HS-27A (cell line): ENCODE measurements at regions not wholly inside any gene's neighbourhood (a gene's known extent, or its start where the extent isn't known, plus 50 kb on each side); places are given as distances from the start of the nearest gene placed in this dataset.
"Not testable (repeated sequence)": the region's sequence is repeated elsewhere in the genome, so short reads cannot be mapped to it uniquely, and the experiment has no call there.

Source experiments
- DNase-seq: peaks from one replicate; pipeline ENCODE4 v3.0.0-alpha.2; 2012; ENCODE audit warnings: low read depth, missing footprints

DNA sequence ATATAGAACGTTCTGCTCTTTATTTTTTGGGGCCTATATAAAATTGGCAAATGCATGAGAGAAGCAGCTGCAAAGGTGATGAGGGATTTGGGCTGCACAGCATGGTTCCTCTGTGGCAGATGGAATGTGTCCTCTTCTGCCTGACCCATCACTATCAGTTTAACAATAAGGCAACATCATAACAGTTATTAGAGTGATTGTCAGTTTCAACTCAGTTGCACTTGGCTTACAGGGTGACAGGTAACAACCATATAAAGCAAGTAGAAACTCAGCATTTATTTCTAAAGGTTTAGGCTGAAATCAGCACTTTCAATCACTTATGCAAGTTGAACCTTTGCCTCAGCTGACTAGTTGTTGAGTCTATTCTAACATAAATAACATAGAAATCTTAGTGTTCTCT, 935.4 kb upstream of the CHORDC1 start:
- DNase-seq: no peak

- no peak for DNase-seq
Measured at GRCh38 chr11:91156041-91156440, 933.2 kb upstream of the CHORDC1 start.

- no peak for DNase-seq
Measured at GRCh38 chr11:91147885-91148284, 925.0 kb upstream of the CHORDC1 start.

DNA sequence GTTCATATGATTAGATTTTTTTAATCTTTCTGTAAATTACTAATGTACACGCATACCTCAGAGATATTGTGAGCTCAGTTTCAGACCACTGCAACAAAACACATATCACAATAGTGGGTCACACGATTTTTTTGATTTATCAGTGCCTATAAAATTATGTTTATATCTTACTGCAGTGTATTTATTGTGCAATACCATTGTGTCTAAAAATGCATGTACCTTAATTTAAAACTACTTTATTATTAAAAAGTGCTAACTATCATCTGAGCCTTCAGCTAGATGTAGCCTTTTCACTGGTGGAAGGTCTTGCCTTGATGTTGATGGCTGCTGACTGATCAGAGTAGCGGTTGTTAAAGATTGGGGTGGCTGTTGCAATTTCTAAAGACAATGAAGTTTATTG, 918.8 kb upstream of the CHORDC1 start:
- DNase-seq: no peak

DNA sequence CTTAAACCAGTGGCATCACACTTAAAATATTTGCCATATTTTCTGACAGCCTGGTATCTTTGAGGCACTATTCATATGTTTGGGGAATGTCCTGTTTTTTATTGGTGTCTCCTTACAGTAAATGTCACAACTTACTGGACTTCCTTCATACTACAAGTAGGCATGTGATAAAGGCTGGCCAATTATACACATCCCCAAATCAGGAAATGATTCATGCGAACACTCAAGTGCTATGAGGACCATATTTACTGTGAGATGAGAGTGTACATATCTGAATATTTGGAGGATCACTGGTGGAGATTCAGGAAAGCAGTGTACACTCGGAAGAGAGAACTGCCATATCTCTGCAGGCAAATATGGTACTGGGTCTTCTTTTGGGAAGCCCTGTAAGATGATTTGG, 913.8 kb upstream of the CHORDC1 start:
- DNase-seq: no peak

DNA sequence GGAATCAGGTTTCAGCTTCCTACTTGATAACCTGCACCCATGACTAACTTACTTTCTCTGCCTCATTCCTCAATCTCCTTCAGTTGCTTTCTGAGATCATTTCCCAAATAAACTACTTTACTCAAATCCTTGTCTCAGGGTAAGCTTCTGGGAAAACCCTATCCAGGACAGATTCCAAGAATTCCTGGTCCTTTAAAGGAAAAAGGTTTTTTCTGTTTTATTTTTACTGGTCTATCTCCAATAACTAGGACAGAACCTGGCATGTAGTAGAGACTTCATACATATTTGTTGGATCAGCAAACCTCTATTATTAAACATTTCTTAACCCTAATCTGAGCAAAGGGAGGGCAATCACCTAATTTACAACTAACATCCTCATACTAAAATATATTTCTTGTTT, 910.5 kb upstream of the CHORDC1 start:
- peak; percentile 14 for DNase-seq

DNA sequence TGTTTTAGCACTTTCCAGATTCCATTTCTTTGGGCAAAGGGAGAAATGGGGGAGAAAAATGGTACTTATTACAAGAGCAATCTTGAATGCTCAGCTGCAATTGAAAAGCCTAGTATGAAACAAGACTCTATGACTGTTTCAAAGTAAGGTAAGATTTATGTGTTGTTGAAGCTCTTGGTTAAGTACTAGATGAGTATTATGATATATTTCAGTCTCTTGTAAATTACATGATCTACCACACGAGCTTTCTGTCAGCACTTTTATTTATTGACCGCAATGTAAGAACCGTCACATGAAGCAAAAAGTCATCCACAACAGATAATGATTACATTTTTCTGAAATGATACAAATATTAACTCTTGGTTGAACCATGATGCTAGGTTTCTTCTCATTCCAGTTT, 906.7 kb upstream of the CHORDC1 start:
- no peak for DNase-seq

- no peak for DNase-seq
Measured at GRCh38 chr11:91124363-91124762, 901.5 kb upstream of the CHORDC1 start.

DNA sequence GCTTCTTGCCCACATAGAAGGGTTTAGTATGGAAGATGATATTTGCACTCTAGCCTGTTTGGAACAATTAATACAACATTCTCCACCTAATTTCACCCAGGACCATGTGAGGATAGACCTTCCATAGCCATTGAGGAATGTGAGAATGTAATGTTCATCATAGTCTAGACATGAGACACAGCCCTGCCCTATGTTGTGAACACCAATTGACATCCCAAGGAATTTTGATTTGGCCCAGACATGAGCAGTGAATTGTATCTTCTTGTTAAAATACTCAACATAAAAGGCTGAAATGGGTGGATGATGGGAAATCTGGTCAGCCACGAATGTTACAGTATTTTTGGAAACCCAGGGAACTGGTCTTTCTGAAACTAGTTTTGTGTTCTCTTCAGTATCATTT, 892.3 kb upstream of the CHORDC1 start:
- no peak for DNase-seq

DNA sequence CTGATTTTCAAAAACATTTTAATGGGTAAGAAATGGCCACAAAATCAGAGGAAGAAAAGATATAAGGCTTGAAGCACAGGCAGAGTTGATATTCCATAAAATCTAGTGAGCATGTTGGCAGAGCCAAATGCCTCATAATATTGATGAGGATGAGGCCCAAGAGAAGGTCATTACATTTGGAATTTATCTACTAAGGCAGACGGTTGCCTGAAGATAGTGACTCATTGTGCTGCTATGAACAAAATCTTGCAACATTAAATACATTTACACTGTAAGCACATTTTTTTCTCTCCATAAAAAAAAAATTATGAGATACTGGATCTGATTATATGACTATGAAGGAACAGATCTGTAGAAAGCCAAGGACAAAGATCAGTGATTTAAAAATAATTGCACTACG, 881.4 kb upstream of the CHORDC1 start:
- peak; percentile 77 for DNase-seq

GRCh38 chr11:91100427-91100826, 877.6 kb upstream of the CHORDC1 start:
- DNase-seq: no peak

DNA sequence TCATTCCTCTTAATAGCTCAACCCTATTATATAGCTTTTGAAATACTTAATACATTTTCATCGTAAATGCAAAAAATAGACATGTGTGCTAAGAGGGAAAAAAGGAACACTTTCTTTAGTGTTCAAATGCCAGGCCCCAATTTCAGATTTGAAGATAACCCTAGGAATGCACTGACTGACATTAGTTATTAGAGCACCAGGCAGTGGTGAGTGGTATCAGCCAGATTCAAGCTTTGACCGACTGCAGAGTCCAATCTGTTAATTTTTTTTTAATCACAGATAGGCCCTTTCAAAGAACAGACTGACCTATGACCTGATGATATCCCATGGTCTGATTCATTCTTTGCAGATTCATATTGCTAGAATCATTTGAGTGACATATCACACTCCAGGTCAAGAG, 874.2 kb upstream of the CHORDC1 start:
- DNase-seq: no peak

GRCh38 chr11:91093141-91093540, 870.3 kb upstream of the CHORDC1 start:
- DNase-seq: no peak

- no peak for DNase-seq
Measured at GRCh38 chr11:91091563-91091962, 868.7 kb upstream of the CHORDC1 start.

GRCh38 chr11:91086028-91086427, 863.2 kb upstream of the CHORDC1 start:
- no peak for DNase-seq

- DNase-seq: no peak
Measured at GRCh38 chr11:91082255-91082654, 859.4 kb upstream of the CHORDC1 start.

DNA sequence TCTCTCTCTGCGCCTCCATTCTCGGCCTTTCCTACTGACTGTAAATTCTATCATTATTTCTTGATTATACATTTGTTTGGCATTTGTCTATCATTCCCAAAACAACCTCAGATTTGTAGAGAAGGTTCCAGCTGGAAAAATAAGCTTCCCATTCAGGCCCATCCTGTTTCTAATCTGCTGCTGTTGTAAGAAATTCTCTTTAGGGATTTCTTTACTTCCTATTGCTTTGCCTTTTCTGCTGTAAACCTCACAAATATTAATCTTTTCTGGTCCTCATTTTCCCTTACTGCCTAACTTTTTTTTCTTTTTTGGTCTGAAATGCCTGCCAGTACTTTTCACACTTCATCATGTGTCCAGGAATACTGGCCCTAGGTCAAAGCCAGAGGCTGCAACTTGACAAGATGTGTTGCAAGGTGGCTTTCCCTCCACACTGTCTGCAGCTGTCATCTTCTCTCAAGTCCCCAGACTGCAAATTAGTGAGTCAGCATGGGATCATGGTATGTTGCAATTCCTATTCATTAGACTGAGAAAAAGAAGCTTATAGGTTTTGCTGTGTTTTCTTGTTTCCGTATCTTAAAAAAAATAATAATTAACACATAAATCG, 858.7 kb upstream of the CHORDC1 start:
- DNase-seq: no peak

- DNase-seq: no peak
Measured at GRCh38 chr11:91078221-91078620, 855.4 kb upstream of the CHORDC1 start.

- DNase-seq: no peak
Measured at GRCh38 chr11:91075032-91075695, 852.3 kb upstream of the CHORDC1 start.

- no peak for DNase-seq
Measured at GRCh38 chr11:91067666-91068065, 844.8 kb upstream of the CHORDC1 start.

DNA sequence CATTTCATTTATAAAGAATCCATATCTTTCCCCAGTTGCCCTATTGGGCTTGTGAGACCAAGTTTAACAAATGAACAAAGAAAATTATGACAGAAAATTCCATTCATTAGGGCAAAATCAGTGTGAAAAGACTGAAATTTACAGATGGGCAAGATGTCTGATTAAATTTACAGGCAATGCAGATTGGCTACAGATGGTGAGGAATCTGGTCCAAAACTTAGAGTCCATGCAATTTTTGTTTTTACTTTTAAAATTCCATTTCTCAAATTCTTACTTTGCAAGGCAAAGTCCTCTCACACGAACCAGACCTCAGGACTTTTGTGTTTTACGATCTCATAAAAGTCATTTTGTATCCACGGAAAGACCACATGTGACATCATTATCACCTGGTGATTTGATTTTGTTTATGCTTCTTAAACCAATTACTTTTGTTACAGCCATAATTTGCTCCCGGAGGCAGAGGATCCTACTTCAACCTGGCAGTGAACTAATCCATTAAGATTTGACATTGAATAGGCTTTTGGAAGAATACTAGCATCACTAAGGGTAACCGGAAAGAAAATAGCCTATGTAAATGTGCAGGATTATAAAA, 843.7 kb upstream of the CHORDC1 start:
- DNase-seq: no peak

DNA sequence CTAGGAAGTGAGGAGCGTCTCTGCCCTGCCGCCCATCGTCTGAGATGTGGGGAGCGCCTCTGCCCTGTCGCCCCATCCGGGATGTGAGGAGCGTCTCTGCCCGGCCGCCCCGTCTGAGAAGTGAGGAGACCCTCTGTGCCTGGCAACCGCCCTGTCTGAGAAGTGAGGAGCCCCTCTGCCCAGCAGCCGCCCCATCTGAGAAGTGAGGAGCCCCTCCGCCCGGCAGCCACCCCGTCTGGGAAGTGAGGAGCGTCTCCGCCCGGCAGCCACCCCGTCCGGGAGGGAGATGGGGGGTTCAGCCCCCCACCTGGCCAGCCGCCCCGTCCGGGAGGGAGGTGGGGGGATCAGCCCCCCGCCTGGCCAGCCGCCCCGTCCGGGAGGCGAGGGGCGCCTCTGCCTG, 840.5 kb upstream of the CHORDC1 start:
- DNase-seq: not testable (repeated sequence)

DNA sequence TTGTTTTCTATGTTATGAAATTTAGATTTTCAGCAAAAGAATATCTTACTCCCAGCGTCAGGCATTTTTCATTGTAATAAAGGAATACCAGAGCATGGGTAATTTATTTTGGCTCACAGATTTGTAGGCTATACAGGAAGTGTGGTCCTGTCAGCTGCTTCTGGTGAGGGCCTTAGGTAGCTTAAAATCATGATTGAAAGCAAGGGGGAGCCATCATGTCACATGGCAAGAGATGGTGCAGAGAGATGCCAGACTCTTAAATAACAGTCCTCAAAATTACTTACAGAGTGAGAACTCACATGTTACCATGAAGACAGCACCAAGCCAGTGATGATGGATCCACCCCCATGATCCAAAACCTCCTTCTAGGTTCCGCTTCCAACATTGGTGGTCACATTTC, 825.0 kb upstream of the CHORDC1 start:
- DNase-seq: no peak

DNA sequence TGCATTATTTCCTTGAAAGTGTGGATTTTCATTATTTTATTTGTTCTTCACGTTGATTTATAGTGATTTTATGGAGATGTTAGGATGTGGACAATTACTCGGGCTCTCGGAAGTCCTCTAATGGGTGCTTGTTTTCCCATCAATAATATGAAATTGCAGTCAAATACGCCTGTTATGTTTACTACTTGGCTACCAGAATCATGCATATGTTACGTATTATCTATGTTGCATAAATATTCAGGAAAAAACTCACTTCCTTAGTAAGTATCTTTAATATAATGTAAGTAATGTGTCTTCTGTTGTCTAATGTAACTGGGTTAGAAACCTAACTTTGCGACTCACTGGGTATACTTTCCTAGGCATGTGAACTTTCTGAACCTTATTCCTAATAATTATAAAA, 823.4 kb upstream of the CHORDC1 start:
- DNase-seq: no peak
